HG02938 (cell line): ENCODE measurements at regions not wholly inside any gene's neighbourhood (a gene's known extent, or its start where the extent isn't known, plus 50 kb on each side); places are given as distances from the start of the nearest gene placed in this dataset.
"Not testable (repeated sequence)": the region's sequence is repeated elsewhere in the genome, so short reads cannot be mapped to it uniquely, and the experiment has no call there.

ENCODE experiments used
- ATAC-seq: cut with Tn5 transposase; IDR thresholded peaks from one replicate; pipeline ENCODE4 v1.9.1; 2021; ENCODE audit warnings: mild to moderate bottlenecking, moderate library complexity; ENCODE audit not compliant: unreplicated experiment

GRCh38 chrX:114028907-114029662 is 554.8 kb upstream of the HTR2C start:
- no peak for ATAC-seq

GRCh38 chrX:114017086-114017485 is 566.8 kb upstream of the HTR2C start:
- no peak for ATAC-seq

GRCh38 chrX:114015966-114016365 is 567.9 kb upstream of the HTR2C start:
- no peak for ATAC-seq

GRCh38 chrX:114006664-114007063 is 577.2 kb upstream of the HTR2C start:
- no peak for ATAC-seq

- ATAC-seq, result no peak
Observed at GRCh38 chrX:113996781-113997180, 587.1 kb upstream of the HTR2C start.

GRCh38 chrX:113991720-113992119 is 592.2 kb upstream of the HTR2C start:
- not testable (repeated sequence) for ATAC-seq

GRCh38 chrX:113990669-113991068 is 593.2 kb upstream of the HTR2C start:
- not testable (repeated sequence) for ATAC-seq

GRCh38 chrX:113988315-113988935 is 595.5 kb upstream of the HTR2C start:
- not testable (repeated sequence) for ATAC-seq

GRCh38 chrX:113986427-113986826 is 597.5 kb upstream of the HTR2C start:
- no peak for ATAC-seq

- ATAC-seq, result no peak
Observed at GRCh38 chrX:113982766-113983165, 601.1 kb upstream of the HTR2C start.

GRCh38 chrX:113980953-113981352 is 602.9 kb upstream of the HTR2C start:
- ATAC-seq, result no peak

- ATAC-seq, result no peak
Observed at GRCh38 chrX:113977887-113978286, 606.0 kb upstream of the HTR2C start.

- ATAC-seq, result no peak
Observed at GRCh38 chrX:113975441-113975840, 608.4 kb upstream of the HTR2C start.

GRCh38 chrX:113974881-113975280 is 609.0 kb upstream of the HTR2C start:
- no peak for ATAC-seq

GRCh38 chrX:113973706-113974105 is 610.2 kb upstream of the HTR2C start:
- no peak for ATAC-seq

- ATAC-seq, result no peak
Observed at GRCh38 chrX:113966791-113967190, 617.1 kb upstream of the HTR2C start.

- no peak for ATAC-seq
Observed at GRCh38 chrX:113962343-113962742, 621.5 kb upstream of the HTR2C start.

- ATAC-seq, result no peak
Observed at GRCh38 chrX:113959912-113960626, 623.8 kb upstream of the HTR2C start.

- ATAC-seq, result no peak
Observed at GRCh38 chrX:113956936-113957335, 627.0 kb upstream of the HTR2C start.

GRCh38 chrX:113954297-113954696 is 629.6 kb upstream of the HTR2C start:
- no peak for ATAC-seq

GRCh38 chrX:113950081-113950678 is 633.7 kb upstream of the HTR2C start:
- no peak for ATAC-seq

GRCh38 chrX:113947548-113947947 is 636.3 kb upstream of the HTR2C start:
- ATAC-seq, result no peak
